ENCODE measurements at regions not wholly inside any gene's neighbourhood (a gene's known extent, or its start where the extent isn't known, plus 50 kb on each side); places are given as distances from the start of the nearest gene placed in this dataset.

GRCh38 chr6:154583546-154584188, 73.2 kb upstream of the CNKSR3 start:
- no peak for TF ChIP-seq MAX (IDR thresholded peaks at IDR 0.05; ENCODE audit: low read depth)
- no peak for TF ChIP-seq TAF1 (IDR thresholded peaks at IDR 0.05; ENCODE audit: borderline replicate concordance, low read depth, low read length)
- TF ChIP-seq CTCF (IDR thresholded peaks at IDR 0.05): no peak
- no peak for TF ChIP-seq FOSL2 (IDR thresholded peaks at IDR 0.05; ENCODE audit: borderline replicate concordance, low read depth)
- TF ChIP-seq JUND (IDR thresholded peaks at IDR 0.05): no peak
- no peak for TF ChIP-seq RFX5 (IDR thresholded peaks at IDR 0.05; ENCODE audit: low read length)
- no peak for TF ChIP-seq FOXM1 (IDR thresholded peaks at IDR 0.05; ENCODE audit: low read depth)
- no peak for TF ChIP-seq YY1 (IDR thresholded peaks at IDR 0.05; ENCODE audit: low read depth)
- no peak for TF ChIP-seq USF2 (IDR thresholded peaks at IDR 0.05; ENCODE audit: borderline replicate concordance, low read depth, low read length)
- TF ChIP-seq, protein P1, sequence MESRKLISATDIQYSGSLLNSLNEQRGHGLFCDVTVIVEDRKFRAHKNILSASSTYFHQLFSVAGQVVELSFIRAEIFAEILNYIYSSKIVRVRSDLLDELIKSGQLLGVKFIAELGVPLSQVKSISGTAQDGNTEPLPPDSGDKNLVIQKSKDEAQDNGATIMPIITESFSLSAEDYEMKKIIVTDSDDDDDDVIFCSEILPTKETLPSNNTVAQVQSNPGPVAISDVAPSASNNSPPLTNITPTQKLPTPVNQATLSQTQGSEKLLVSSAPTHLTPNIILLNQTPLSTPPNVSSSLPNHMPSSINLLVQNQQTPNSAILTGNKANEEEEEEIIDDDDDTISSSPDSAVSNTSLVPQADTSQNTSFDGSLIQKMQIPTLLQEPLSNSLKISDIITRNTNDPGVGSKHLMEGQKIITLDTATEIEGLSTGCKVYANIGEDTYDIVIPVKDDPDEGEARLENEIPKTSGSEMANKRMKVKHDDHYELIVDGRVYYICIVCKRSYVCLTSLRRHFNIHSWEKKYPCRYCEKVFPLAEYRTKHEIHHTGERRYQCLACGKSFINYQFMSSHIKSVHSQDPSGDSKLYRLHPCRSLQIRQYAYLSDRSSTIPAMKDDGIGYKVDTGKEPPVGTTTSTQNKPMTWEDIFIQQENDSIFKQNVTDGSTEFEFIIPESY (IDR thresholded peaks at IDR 0.05; ENCODE audit: borderline replicate concordance, low read depth): no peak
- TF ChIP-seq IRF3 (IDR thresholded peaks at IDR 0.05; ENCODE audit: low read depth, low read length): no peak
- TF ChIP-seq SIN3A (IDR thresholded peaks at IDR 0.05; ENCODE audit: borderline replicate concordance, low read depth, low read length): no peak
